A549 (cell line): ENCODE measurements at regions not wholly inside any gene's neighbourhood (a gene's known extent, or its start where the extent isn't known, plus 50 kb on each side); places are given as distances from the start of the nearest gene placed in this dataset.

Experiments used
- CEBPB ChIP-seq, 2 experiments: fragments of >200 bp in 1 of 2; sonication (Bioruptor Twin) in 1 of 2; formaldehyde crosslinking in 1 of 2; IDR thresholded peaks; 2 replicates each; pipeline ENCODE4 v1.6.1; 2012 to 2016
- CHD2 ChIP-seq: fragments of 150-350 bp; IDR thresholded peaks from 2 replicates; pipeline ENCODE4 v1.6.1; 2014; ENCODE audit warnings: low read length; ENCODE audit not compliant: partially characterized antibody
- EP300 ChIP-seq, 2 experiments: fragments of >200 bp; sonication (Bioruptor Twin); formaldehyde crosslinking; IDR thresholded peaks; 2 replicates in 1 of 2; 3 replicates in 1 of 2; pipeline ENCODE4 v1.6.1; 2016 to 2017
- HDAC2 ChIP-seq: fragments of 200-600 bp; sonication (generic); IDR thresholded peaks from 2 replicates; pipeline ENCODE4 v1.6.1; 2016
- JUN ChIP-seq, 2 experiments: fragments of >200 bp; sonication (Bioruptor Twin); formaldehyde crosslinking; IDR thresholded peaks; 2 replicates in 1 of 2; 3 replicates in 1 of 2; pipeline ENCODE4 v1.6.1; 2016 to 2017
- KDM1A ChIP-seq: fragments of 200-600 bp; sonication (generic); IDR thresholded peaks from 2 replicates; pipeline ENCODE4 v1.6.1; 2016; ENCODE audit warnings: low read depth, mild to moderate bottlenecking
- POLR2A ChIP-seq: IDR thresholded peaks from 2 replicates; pipeline ENCODE4 v1.6.1; 2012; ENCODE audit warnings: mild to moderate bottlenecking, low read length
- POLR2AphosphoS2 ChIP-seq: conservative IDR thresholded peaks from 2 replicates; pipeline ENCODE4 v1.6.1; 2012; ENCODE audit warnings: low read length, improper control_type of control experiment, inconsistent platforms
- RAD21 ChIP-seq, 2 experiments: fragments of >200 bp in 1 of 2; sonication (Bioruptor Twin) in 1 of 2; formaldehyde crosslinking in 1 of 2; IDR thresholded peaks in 1 of 2; conservative IDR thresholded peaks in 1 of 2; 2 replicates in 1 of 2; 3 replicates in 1 of 2; pipeline ENCODE4 v1.6.1; 2012 to 2018; ENCODE audit warnings: inconsistent platforms in 1 of 2
- SMC3 ChIP-seq: fragments of >200 bp; sonication (Bioruptor Twin); formaldehyde crosslinking; IDR thresholded peaks from 3 replicates; pipeline ENCODE4 v1.6.1; 2018; ENCODE audit warnings: inconsistent platforms
- TF ChIP-seq, protein P1 (sequence below): fragments of >200 bp; sonication (Bioruptor Twin); formaldehyde crosslinking; IDR thresholded peaks from 3 replicates; pipeline ENCODE4 v1.5.1; 2016
- TF ChIP-seq, protein P2 (sequence below): fragments of 450-650 bp; IDR thresholded peaks from 2 replicates; pipeline ENCODE4 v1.6.1; 2014; ENCODE audit warnings: antibody characterized with exemption
- TF ChIP-seq, protein P3 (sequence below): fragments of 200-600 bp; sonication (generic); IDR thresholded peaks from 2 replicates; pipeline ENCODE4 v1.6.1; 2016; ENCODE audit warnings: antibody characterized with exemption, mild to moderate bottlenecking, moderate library complexity
- TF ChIP-seq, protein P4 (sequence below): fragments of 150-350 bp; IDR thresholded peaks from 2 replicates; pipeline ENCODE4 v1.6.1; 2014; ENCODE audit warnings: low read depth, mild to moderate bottlenecking, low read length

DNA sequence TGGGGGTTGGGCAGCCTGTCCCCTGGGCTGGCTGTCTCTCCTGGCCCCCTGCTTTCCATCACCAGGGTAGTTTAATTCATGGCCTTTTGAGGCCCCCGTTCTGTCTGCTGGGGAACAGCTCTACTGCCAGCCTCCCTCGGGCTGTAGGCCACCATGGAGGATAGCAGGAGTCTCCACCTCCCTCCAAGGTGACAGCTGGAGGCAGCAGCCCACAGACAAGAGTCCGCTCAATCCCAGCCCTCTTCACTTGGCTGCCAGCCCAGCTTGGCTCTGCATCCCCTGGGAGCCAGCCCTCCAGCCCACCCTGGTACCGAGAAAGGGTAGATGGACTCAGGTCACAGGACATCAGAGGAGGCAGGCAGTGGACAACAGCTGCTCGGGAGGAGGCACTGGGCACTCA lies 194.6 kb upstream of the SDK2 start:
- no peak for TF ChIP-seq POLR2AphosphoS2
- TF ChIP-seq CEBPB (IDR thresholded peaks at IDR 0.05), result no peak
- TF ChIP-seq, protein P1, sequence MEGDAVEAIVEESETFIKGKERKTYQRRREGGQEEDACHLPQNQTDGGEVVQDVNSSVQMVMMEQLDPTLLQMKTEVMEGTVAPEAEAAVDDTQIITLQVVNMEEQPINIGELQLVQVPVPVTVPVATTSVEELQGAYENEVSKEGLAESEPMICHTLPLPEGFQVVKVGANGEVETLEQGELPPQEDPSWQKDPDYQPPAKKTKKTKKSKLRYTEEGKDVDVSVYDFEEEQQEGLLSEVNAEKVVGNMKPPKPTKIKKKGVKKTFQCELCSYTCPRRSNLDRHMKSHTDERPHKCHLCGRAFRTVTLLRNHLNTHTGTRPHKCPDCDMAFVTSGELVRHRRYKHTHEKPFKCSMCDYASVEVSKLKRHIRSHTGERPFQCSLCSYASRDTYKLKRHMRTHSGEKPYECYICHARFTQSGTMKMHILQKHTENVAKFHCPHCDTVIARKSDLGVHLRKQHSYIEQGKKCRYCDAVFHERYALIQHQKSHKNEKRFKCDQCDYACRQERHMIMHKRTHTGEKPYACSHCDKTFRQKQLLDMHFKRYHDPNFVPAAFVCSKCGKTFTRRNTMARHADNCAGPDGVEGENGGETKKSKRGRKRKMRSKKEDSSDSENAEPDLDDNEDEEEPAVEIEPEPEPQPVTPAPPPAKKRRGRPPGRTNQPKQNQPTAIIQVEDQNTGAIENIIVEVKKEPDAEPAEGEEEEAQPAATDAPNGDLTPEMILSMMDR, result no peak
- no peak for TF ChIP-seq HDAC2
- TF ChIP-seq CHD2, result no peak
- TF ChIP-seq, protein P2, sequence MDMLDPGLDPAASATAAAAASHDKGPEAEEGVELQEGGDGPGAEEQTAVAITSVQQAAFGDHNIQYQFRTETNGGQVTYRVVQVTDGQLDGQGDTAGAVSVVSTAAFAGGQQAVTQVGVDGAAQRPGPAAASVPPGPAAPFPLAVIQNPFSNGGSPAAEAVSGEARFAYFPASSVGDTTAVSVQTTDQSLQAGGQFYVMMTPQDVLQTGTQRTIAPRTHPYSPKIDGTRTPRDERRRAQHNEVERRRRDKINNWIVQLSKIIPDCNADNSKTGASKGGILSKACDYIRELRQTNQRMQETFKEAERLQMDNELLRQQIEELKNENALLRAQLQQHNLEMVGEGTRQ, result no peak
- TF ChIP-seq EP300 (IDR thresholded peaks at IDR 0.05), result no peak
- TF ChIP-seq KDM1A, result no peak
- no peak for TF ChIP-seq POLR2A
- TF ChIP-seq RAD21 (conservative IDR thresholded peaks at IDR 0.05 in 1 of 2, IDR thresholded peaks at IDR 0.05 in 1 of 2), result no peak
- TF ChIP-seq, protein P3, sequence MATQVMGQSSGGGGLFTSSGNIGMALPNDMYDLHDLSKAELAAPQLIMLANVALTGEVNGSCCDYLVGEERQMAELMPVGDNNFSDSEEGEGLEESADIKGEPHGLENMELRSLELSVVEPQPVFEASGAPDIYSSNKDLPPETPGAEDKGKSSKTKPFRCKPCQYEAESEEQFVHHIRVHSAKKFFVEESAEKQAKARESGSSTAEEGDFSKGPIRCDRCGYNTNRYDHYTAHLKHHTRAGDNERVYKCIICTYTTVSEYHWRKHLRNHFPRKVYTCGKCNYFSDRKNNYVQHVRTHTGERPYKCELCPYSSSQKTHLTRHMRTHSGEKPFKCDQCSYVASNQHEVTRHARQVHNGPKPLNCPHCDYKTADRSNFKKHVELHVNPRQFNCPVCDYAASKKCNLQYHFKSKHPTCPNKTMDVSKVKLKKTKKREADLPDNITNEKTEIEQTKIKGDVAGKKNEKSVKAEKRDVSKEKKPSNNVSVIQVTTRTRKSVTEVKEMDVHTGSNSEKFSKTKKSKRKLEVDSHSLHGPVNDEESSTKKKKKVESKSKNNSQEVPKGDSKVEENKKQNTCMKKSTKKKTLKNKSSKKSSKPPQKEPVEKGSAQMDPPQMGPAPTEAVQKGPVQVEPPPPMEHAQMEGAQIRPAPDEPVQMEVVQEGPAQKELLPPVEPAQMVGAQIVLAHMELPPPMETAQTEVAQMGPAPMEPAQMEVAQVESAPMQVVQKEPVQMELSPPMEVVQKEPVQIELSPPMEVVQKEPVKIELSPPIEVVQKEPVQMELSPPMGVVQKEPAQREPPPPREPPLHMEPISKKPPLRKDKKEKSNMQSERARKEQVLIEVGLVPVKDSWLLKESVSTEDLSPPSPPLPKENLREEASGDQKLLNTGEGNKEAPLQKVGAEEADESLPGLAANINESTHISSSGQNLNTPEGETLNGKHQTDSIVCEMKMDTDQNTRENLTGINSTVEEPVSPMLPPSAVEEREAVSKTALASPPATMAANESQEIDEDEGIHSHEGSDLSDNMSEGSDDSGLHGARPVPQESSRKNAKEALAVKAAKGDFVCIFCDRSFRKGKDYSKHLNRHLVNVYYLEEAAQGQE, result no peak
- no peak for TF ChIP-seq SMC3
- TF ChIP-seq, protein P4, sequence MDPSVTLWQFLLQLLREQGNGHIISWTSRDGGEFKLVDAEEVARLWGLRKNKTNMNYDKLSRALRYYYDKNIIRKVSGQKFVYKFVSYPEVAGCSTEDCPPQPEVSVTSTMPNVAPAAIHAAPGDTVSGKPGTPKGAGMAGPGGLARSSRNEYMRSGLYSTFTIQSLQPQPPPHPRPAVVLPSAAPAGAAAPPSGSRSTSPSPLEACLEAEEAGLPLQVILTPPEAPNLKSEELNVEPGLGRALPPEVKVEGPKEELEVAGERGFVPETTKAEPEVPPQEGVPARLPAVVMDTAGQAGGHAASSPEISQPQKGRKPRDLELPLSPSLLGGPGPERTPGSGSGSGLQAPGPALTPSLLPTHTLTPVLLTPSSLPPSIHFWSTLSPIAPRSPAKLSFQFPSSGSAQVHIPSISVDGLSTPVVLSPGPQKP, result no peak
- no peak for TF ChIP-seq JUN (IDR thresholded peaks at IDR 0.05)
